Adrenal gland (tissue), 5 donors: ENCODE measurements at regions not wholly inside any gene's neighbourhood (a gene's known extent, or its start where the extent isn't known, plus 50 kb on each side); places are given as distances from the start of the nearest gene placed in this dataset.

Experiments used
- CTCF ChIP-seq, 6 experiments: fragments of 450-650 bp in 4 of 6; fragments of 200-600 bp in 2 of 6; sonication (generic) in 1 of 6; IDR thresholded peaks; 1 replicate in 5 of 6; 2 replicates in 1 of 6; pipeline versions ENCODE4 v1.5.1 to v1.8.0; 2016 to 2021; ENCODE audit warnings: antibody characterized with exemption in 6 of 6, mild to moderate bottlenecking in 2 of 6, moderate library complexity in 1 of 6
- POLR2A ChIP-seq, 2 donors: fragments of 450-650 bp; IDR thresholded peaks; one replicate each; pipeline ENCODE4 v1.6.1; 2017; ENCODE audit warnings: antibody characterized with exemption in 2 of 2, mild to moderate bottlenecking in 2 of 2, moderate library complexity in 1 of 2
- donor health status: DM: no; HTN: no; CAD: no.

- no peak for TF ChIP-seq CTCF (IDR thresholded peaks at IDR 0.05)
- TF ChIP-seq POLR2A (IDR thresholded peaks at IDR 0.05): no peak
These were observed 124.8 kb upstream of the IRX4 start for GRCh38 chr5:2007496-2007877.
